ENCODE measurements at regions not wholly inside any gene's neighbourhood (a gene's known extent, or its start where the extent isn't known, plus 50 kb on each side); places are given as distances from the start of the nearest gene placed in this dataset.

DNA sequence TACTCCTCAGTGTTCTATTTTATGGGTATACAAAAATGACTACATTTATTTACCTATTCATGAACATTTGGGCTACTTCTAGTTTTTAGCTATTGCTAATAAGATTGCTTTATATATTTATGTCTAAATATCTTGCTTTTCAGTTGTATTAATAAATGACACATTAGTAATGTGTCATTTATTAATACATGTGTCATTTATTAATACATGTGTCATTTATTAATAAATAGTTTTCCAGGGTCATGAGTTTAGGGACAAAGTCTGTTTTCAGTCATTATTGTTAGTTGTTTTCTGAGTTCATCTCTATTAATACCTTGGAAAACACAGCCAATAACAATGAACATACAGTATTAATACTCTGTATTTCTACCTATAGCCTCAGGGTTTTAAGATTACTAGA lies 1630.7 kb upstream of the IGFBP7 start (continued):
- no peak for TF ChIP-seq ZNF460 (CRISPR knock-in tag; IDR thresholded peaks at IDR 0.05; ENCODE audit: borderline replicate concordance)
- TF ChIP-seq NR2F6 (IDR thresholded peaks at IDR 0.05): no peak
- TF ChIP-seq NR2F6 (CRISPR knock-in tag; IDR thresholded peaks at IDR 0.05): no peak
- no peak for TF ChIP-seq KAT7 (CRISPR knock-in tag; IDR thresholded peaks at IDR 0.05; ENCODE audit: borderline replicate concordance)
- no peak for TF ChIP-seq ZNF354B (CRISPR knock-in tag; IDR thresholded peaks at IDR 0.05)
- no peak for TF ChIP-seq ATF1 (CRISPR knock-in tag; IDR thresholded peaks at IDR 0.05)
- TF ChIP-seq KLF6 (CRISPR knock-in tag; IDR thresholded peaks at IDR 0.05): no peak
- TF ChIP-seq ZNF138 (CRISPR knock-in tag; IDR thresholded peaks at IDR 0.05; ENCODE audit: low read depth): no peak
- no peak for TF ChIP-seq ZFP82 (CRISPR knock-in tag; IDR thresholded peaks at IDR 0.05; ENCODE audit: borderline replicate concordance)

DNA sequence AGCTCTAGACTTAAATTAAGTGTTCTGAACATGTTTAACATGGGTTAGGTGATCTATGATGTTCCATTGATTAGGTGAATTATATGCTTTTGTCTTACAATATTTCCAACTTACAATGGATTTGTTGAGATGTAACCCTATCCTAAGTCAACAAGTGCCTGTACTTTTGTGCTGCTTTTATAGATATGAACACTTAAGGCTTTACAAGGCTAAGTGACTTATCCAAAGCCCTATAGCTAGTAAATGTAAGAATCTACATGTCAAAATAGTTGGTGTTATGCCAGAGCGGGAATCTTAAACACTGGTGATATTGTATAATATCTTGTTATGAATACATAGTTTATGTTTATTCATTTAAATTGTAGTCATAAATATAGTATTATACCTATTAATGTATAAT lies 1629.1 kb upstream of the IGFBP7 start:
- no peak for FAIRE-seq
- in situ Hi-C loops (cut with HindIII; ENCODE audit: extremely low pct_ligation_motif_present, low pct_unique_long_range_greater_than_20kb): no loop called here
- CTCF ChIA-PET (ENCODE audit: low intra/inter-chr PET ratio, low total read pairs): no interaction called here
- no peak for TF ChIP-seq BRF2 (CRISPR knock-in tag; IDR thresholded peaks at IDR 0.05)
- no peak for TF ChIP-seq RERE (CRISPR knock-in tag; IDR thresholded peaks at IDR 0.05; ENCODE audit: low read depth)
- TF ChIP-seq ZNF879 (CRISPR knock-in tag; IDR thresholded peaks at IDR 0.05): no peak

More for the DNA sequence above, 1629.1 kb upstream of the IGFBP7 start:
- Histone ChIP-seq H3K36me3 (replicated peaks in 1 of 2; ENCODE audit: control insufficient read depth in 1 of 2, insufficient read depth in 2 of 2, low read length in 2 of 2) (no peaks in the 10 kb centered on the region), H3K79me2 (ENCODE audit: insufficient read depth, low read length) (no peaks in the 10 kb centered on the region), H3K4me3 (replicated peaks in 1 of 3; ENCODE audit: insufficient read depth in 1 of 3, low read depth in 2 of 3, low read length in 3 of 3) (no peak overlapping the region), H3K4me1 (ENCODE audit: insufficient read depth, low read length) (no peaks in the 10 kb centered on the region), H3K9me3 (ENCODE audit: low read length) (no peaks in the 10 kb centered on the region), H2AFZ (ENCODE audit: low read length) (no peak overlapping the region), H3K4me2 (ENCODE audit: low read depth, low read length) (no peak overlapping the region), H3K27me3 (ENCODE audit: control insufficient read depth in 1 of 2, insufficient read depth in 2 of 2, low read length in 2 of 2) (no peaks in the 10 kb centered on the region), H4K20me1 (ENCODE audit: insufficient read depth, low read length) (no peaks in the 10 kb centered on the region), H3K9ac (ENCODE audit: insufficient read depth, low read depth, low read length) (no peak overlapping the region), H3K27ac (ENCODE audit: extremely low read length, insufficient read depth, low read length) (no peak overlapping the region)
- ATAC-seq (no peak), DNase-seq (ENCODE audit: low spot score) (no peak)
- WGBS (ENCODE audit: low lambda C conversion rate): 92% methylated on average over 1 of the region's 1 CpG
- POLR2A ChIA-PET: no interaction called here
- no TSS peak for BruUV-seq (replicated peaks)
- intact Hi-C loops (cut with micrococcal nuclease; ENCODE audit: unreplicated experiment): no loop called here

Measured in HepG2 (cell line).